Loucy (cell line): ENCODE measurements at regions not wholly inside any gene's neighbourhood (a gene's known extent, or its start where the extent isn't known, plus 50 kb on each side); places are given as distances from the start of the nearest gene placed in this dataset.

Source experiments
- H2AFZ ChIP-seq: fragments of 200-600 bp; sonication (generic); 2 replicates; pipeline ENCODE4 v1.6.0; 2016; ENCODE audit warnings: antibody characterized with exemption, mild to moderate bottlenecking, low read length, moderate library complexity
- H3F3A ChIP-seq: fragments of 200-600 bp; 2 replicates; pipeline ENCODE4 v1.6.0; 2016; ENCODE audit warnings: antibody characterized with exemption, low read depth, mild to moderate bottlenecking
- H3K27me3 ChIP-seq: fragments of 200-600 bp; sonication (generic); 2 replicates; pipeline ENCODE4 v1.6.1; 2014; ENCODE audit warnings: low read length, mild to moderate bottlenecking; ENCODE audit not compliant: insufficient read depth, poor library complexity, severe bottlenecking
- H3K36me3 ChIP-seq: fragments of 200-600 bp; sonication (generic); 2 replicates; pipeline ENCODE4 v1.6.1; 2016; ENCODE audit warnings: low read length; ENCODE audit not compliant: insufficient read depth
- H3K4me1 ChIP-seq: fragments of 200-600 bp; sonication (generic); 2 replicates; pipeline ENCODE4 v1.5.1; 2014; ENCODE audit warnings: low read length, mild to moderate bottlenecking; ENCODE audit not compliant: insufficient read depth, poor library complexity, severe bottlenecking
- H3K4me2 ChIP-seq: fragments of 200-600 bp; sonication (generic); 2 replicates; pipeline ENCODE4 v1.6.0; 2014; ENCODE audit warnings: antibody characterized with exemption, low read length, low read depth, mild to moderate bottlenecking; ENCODE audit not compliant: poor library complexity, severe bottlenecking
- H3K4me3 ChIP-seq: fragments of 200-600 bp; sonication (generic); 2 replicates; pipeline ENCODE4 v1.5.1; 2014; ENCODE audit warnings: low read length, mild to moderate bottlenecking, mixed read lengths; ENCODE audit not compliant: poor library complexity, severe bottlenecking
- H3K79me2 ChIP-seq: fragments of 200-600 bp; sonication (generic); 2 replicates; pipeline ENCODE4 v1.6.1; 2014; ENCODE audit warnings: low read length; ENCODE audit not compliant: insufficient read depth
- H3K9ac ChIP-seq: fragments of 200-600 bp; sonication (generic); 2 replicates; pipeline ENCODE4 v1.6.0; 2014; ENCODE audit warnings: mild to moderate bottlenecking, low read depth, low read length, moderate library complexity; ENCODE audit not compliant: poor library complexity, severe bottlenecking
- H3K9me2 ChIP-seq: fragments of 200-600 bp; sonication (generic); replicated peaks from 2 replicates; pipeline ENCODE4 v1.6.1; 2016; ENCODE audit warnings: low read depth, low read length, mixed read lengths
- H3K9me3 ChIP-seq: fragments of 200-600 bp; sonication (generic); 2 replicates; pipeline ENCODE4 v1.6.1; 2014; ENCODE audit warnings: mild to moderate bottlenecking, antibody characterized with exemption, low read length, low read depth; ENCODE audit not compliant: insufficient read depth
- H4K20me1 ChIP-seq: fragments of 200-600 bp; sonication (generic); 2 replicates; pipeline ENCODE4 v1.6.0; 2014; ENCODE audit warnings: antibody characterized with exemption, low read length, mild to moderate bottlenecking; ENCODE audit not compliant: insufficient read depth, poor library complexity, severe bottlenecking
- EZH2phosphoT487 ChIP-seq: fragments of 200-600 bp; IDR thresholded peaks from 2 replicates; pipeline ENCODE4 v1.6.1; 2018; ENCODE audit warnings: antibody characterized with exemption, mild to moderate bottlenecking, moderate library complexity, borderline replicate concordance
- TF ChIP-seq, protein P1 (sequence below): fragments of 200-600 bp; sonication (generic); conservative IDR thresholded peaks from 2 replicates; pipeline ENCODE4 v1.5.1; 2014; ENCODE audit warnings: mild to moderate bottlenecking, antibody characterized with exemption, low read length

DNA sequence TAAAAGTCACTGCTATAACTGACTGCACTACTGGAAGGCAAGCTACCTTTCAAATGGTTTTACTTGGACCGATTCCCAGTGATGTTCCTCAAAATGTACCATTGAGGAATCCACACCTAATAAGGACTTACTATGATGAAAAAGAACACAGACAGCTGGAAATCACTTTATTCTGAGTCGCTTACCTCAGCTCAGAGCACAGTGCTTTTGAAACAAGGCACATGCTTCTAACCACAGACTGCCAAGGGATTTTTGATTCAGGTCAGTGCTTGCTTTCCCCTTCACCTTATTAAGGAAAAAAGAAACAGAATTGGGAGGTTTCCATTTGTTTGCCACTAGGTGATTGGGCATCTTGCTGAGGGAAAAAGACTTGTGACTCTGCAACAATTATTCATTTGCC, 707.5 kb upstream of the FSHR start:
- Histone ChIP-seq H3K9me2 (no peaks in the 10 kb centered on the region), H4K20me1 (no peaks in the 10 kb centered on the region), H3K9ac (no peak overlapping the region), H3K36me3 (no peaks in the 10 kb centered on the region), H3K4me1 (no peaks in the 10 kb centered on the region), H2AFZ (no peak overlapping the region), H3F3A (no peaks in the 10 kb centered on the region), H3K27me3 (no peaks in the 10 kb centered on the region), H3K4me3 (no peak overlapping the region), H3K9me3 (no peaks in the 10 kb centered on the region; the same call in 1 of the 2 replicates), H3K79me2 (no peaks in the 10 kb centered on the region), H3K4me2 (no peak overlapping the region)
- TF ChIP-seq, protein P1, sequence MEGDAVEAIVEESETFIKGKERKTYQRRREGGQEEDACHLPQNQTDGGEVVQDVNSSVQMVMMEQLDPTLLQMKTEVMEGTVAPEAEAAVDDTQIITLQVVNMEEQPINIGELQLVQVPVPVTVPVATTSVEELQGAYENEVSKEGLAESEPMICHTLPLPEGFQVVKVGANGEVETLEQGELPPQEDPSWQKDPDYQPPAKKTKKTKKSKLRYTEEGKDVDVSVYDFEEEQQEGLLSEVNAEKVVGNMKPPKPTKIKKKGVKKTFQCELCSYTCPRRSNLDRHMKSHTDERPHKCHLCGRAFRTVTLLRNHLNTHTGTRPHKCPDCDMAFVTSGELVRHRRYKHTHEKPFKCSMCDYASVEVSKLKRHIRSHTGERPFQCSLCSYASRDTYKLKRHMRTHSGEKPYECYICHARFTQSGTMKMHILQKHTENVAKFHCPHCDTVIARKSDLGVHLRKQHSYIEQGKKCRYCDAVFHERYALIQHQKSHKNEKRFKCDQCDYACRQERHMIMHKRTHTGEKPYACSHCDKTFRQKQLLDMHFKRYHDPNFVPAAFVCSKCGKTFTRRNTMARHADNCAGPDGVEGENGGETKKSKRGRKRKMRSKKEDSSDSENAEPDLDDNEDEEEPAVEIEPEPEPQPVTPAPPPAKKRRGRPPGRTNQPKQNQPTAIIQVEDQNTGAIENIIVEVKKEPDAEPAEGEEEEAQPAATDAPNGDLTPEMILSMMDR: no peak
- TF ChIP-seq EZH2phosphoT487: no peak

DNA sequence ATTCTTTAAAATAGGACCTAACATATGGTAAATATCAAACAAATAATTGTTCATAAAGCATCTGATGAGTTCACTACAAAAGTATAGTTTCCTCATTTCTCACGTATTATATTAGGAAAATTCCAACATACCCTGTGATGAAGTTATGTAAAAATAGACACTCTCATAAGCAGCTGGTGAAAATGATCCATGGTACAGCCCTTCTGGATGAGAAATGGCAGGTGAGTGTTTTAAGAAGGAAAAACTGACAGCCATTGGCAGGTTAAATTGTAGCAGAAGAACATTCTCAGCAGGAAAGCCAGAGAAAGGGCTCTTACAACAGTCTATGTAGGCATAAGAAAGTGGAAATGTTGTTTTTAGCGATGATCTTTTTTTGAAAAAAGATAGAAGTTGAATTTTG, 706.5 kb upstream of the FSHR start:
- Histone ChIP-seq H3K4me3 (no peak overlapping the region), H3K4me2 (no peak overlapping the region), H4K20me1 (no peaks in the 10 kb centered on the region), H3K79me2 (no peaks in the 10 kb centered on the region), H3K27me3 (no peaks in the 10 kb centered on the region), H3K9me3 (no peaks in the 10 kb centered on the region; the same call in 1 of the 2 replicates), H3K9me2 (no peaks in the 10 kb centered on the region), H3K9ac (no peak overlapping the region), H3K4me1 (no peaks in the 10 kb centered on the region), H3K36me3 (no peaks in the 10 kb centered on the region), H3F3A (no peaks in the 10 kb centered on the region), H2AFZ (no peak overlapping the region)
- TF ChIP-seq EZH2phosphoT487: no peak
- TF ChIP-seq, protein P1: no peak

DNA sequence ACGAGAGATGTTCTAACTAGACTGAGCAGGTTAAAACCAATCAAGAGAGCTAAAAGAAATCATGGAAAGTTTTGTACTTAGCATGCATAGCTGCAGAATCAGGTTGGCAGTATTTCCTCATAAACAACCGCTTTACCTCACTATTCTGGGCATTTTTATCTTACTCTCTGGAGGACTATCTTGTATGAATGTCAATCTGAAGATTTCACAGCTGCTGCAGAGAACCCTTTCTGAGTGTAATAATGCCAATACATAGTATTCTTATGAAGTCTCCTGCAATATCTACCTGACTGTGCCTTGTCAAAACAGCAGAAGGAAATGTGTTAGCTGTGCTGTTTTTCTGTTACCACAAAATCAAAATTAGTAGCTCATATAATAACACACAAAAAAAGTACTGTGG, 705.9 kb upstream of the FSHR start:
- no peak overlapping the region for H3K4me2 ChIP-seq
- no peaks in the 10 kb centered on the region for H3K36me3 ChIP-seq
- no peak overlapping the region for H3K4me3 ChIP-seq
- H3K9me3 ChIP-seq: no peaks in the 10 kb centered on the region; the same call in 1 of the 2 replicates
- H3K79me2 ChIP-seq: no peaks in the 10 kb centered on the region
- TF ChIP-seq, protein P1: no peak
- no peak for TF ChIP-seq EZH2phosphoT487
- no peaks in the 10 kb centered on the region for H4K20me1 ChIP-seq
- H3K9me2 ChIP-seq: no peaks in the 10 kb centered on the region
- H3K4me1 ChIP-seq: no peaks in the 10 kb centered on the region
- no peaks in the 10 kb centered on the region for H3K27me3 ChIP-seq
- H3K9ac ChIP-seq: no peak overlapping the region
- no peak overlapping the region for H2AFZ ChIP-seq
- H3F3A ChIP-seq: no peaks in the 10 kb centered on the region
